MM.1S (cell line): ENCODE measurements at regions not wholly inside any gene's neighbourhood (a gene's known extent, or its start where the extent isn't known, plus 50 kb on each side); places are given as distances from the start of the nearest gene placed in this dataset.

Source experiments
- DNase-seq: peaks from one replicate; pipeline ENCODE4 v3.0.0-alpha.2; 2015
- H2AFZ ChIP-seq: fragments of 300-600 bp; sonication (generic); 2 replicates; pipeline ENCODE4 v1.6.0; 2016; ENCODE audit warnings: antibody characterized with exemption, low read length
- H3F3A ChIP-seq: fragments of 300-600 bp; sonication (generic); 2 replicates; pipeline ENCODE4 v1.6.1; 2016; ENCODE audit warnings: mild to moderate bottlenecking, antibody characterized with exemption, low read length, moderate library complexity, mixed read lengths; ENCODE audit not compliant: insufficient read depth
- H3K27ac ChIP-seq: fragments of 300-600 bp; sonication (generic); 2 replicates; pipeline ENCODE4 v1.5.1; 2016; ENCODE audit warnings: mild to moderate bottlenecking, low read length
- H3K27me3 ChIP-seq: fragments of 300-600 bp; sonication (generic); replicated peaks from 2 replicates; pipeline ENCODE4 v1.6.0; 2016; ENCODE audit warnings: low read length; ENCODE audit not compliant: insufficient read depth
- H3K36me3 ChIP-seq: fragments of 300-600 bp; sonication (generic); replicated peaks from 2 replicates; pipeline ENCODE4 v1.6.1; 2016; ENCODE audit warnings: mild to moderate bottlenecking, low read length, mixed read lengths; ENCODE audit not compliant: insufficient read depth
- H3K4me1 ChIP-seq: fragments of 300-600 bp; sonication (generic); 2 replicates; pipeline ENCODE4 v1.6.1; 2016; ENCODE audit warnings: low read length, mixed read lengths
- H3K4me2 ChIP-seq: fragments of 300-600 bp; sonication (generic); 2 replicates; pipeline ENCODE4 v1.6.0; 2016; ENCODE audit warnings: low read depth, low read length
- H3K4me3 ChIP-seq: fragments of 300-600 bp; sonication (generic); 2 replicates; pipeline ENCODE4 v1.5.1; 2016; ENCODE audit warnings: low read length, mixed read lengths
- H3K79me2 ChIP-seq: fragments of 300-600 bp; sonication (generic); 2 replicates; pipeline ENCODE4 v1.6.1; 2016; ENCODE audit warnings: mixed run types, low read length, mixed read lengths
- H3K9ac ChIP-seq: fragments of 300-600 bp; sonication (generic); 2 replicates; pipeline ENCODE4 v1.6.1; 2016; ENCODE audit warnings: low read length, mixed read lengths
- H3K9me2 ChIP-seq: fragments of 300-600 bp; sonication (generic); replicated peaks from 2 replicates; pipeline ENCODE4 v1.6.1; 2016; ENCODE audit warnings: mild to moderate bottlenecking, low read length, mixed read lengths; ENCODE audit not compliant: insufficient read depth
- H3K9me3 ChIP-seq: fragments of 300-600 bp; sonication (generic); replicated peaks from 2 replicates; pipeline ENCODE4 v1.6.1; 2016; ENCODE audit warnings: mild to moderate bottlenecking, low read length, mixed read lengths; ENCODE audit not compliant: insufficient read depth
- H4K20me1 ChIP-seq: fragments of 300-600 bp; sonication (generic); 2 replicates; pipeline ENCODE4 v1.6.1; 2016; ENCODE audit warnings: mild to moderate bottlenecking, low read length, moderate library complexity, mixed read lengths; ENCODE audit not compliant: insufficient read depth
- EZH2 ChIP-seq: fragments of 300-600 bp; sonication (generic); optimal IDR thresholded peaks from 2 replicates; pipeline ENCODE3; 2017; ENCODE audit warnings: low read depth, mild to moderate bottlenecking, antibody characterized with exemption, low read length, mixed read lengths
- EZH2phosphoT487 ChIP-seq: fragments of 300-600 bp; sonication (generic); IDR thresholded peaks from 2 replicates; pipeline ENCODE4 v1.6.1; 2018; ENCODE audit warnings: antibody characterized with exemption, low read length
- TF ChIP-seq, protein P1 (sequence below): fragments of 300-600 bp; sonication (generic); IDR thresholded peaks from 2 replicates; pipeline ENCODE4 v1.5.1; 2016; ENCODE audit warnings: antibody characterized with exemption, low read length, mixed read lengths

DNA sequence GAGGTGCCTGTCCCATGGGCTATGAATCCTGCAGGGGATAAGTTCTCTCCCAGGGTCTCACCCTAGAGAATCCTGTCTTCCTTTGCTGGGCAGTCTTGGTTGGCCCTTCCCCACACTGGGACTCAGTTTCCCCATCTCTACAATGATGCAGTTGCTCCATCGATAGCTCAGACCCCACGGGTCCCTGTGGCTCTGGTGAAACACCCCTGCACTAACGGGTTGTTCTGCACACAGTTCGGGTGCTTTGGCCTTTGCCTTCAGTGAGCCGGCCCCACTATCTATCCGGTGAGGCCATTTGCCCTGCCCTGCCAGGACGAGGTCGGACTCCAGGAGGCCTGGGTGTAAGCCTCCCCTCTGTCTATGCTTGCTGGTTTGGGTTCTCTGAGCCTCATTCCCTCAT lies 76.5 kb upstream of the PCBD1 start:
- peaks cover 12% of the 10 kb centered on the region; the same call in 1 of the 2 replicates for H3K4me1 ChIP-seq

DNA sequence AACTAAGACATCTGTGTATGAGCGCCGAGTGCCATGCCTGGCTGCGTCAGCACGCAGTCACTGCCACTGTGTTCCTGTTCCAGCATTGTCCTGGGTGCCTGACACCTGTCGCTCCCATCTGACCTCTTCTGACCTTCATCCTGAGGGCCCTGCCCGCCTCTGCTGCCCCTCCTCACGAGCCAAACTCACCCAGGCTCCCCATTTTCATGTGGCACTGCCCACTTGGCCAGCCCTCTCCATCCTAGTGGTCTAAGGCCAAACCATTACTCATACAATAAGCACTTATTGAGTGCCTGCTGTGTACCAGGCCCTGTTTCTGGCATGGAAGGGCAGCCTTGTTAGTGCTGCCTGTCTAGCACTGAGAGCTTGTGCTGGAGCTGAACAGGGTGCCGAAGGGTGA lies 77.2 kb upstream of the PCBD1 start:
- no peak for DNase-seq
- H3K9ac ChIP-seq: no peak overlapping the region
- no peak overlapping the region for H3K27ac ChIP-seq
- H3K36me3 ChIP-seq: no peaks in the 10 kb centered on the region
- H3K4me1 ChIP-seq: peaks cover 12% of the 10 kb centered on the region; the same call in 1 of the 2 replicates
- no peaks in the 10 kb centered on the region for H4K20me1 ChIP-seq
- H3K27me3 ChIP-seq: no peaks in the 10 kb centered on the region; the same call in 1 of the 2 replicates
- no peaks in the 10 kb centered on the region for H3K9me3 ChIP-seq
- no peaks in the 10 kb centered on the region for H3K9me2 ChIP-seq
- no peaks in the 10 kb centered on the region for H3F3A ChIP-seq
- H3K4me2 ChIP-seq: no peak overlapping the region
- TF ChIP-seq, protein P1, sequence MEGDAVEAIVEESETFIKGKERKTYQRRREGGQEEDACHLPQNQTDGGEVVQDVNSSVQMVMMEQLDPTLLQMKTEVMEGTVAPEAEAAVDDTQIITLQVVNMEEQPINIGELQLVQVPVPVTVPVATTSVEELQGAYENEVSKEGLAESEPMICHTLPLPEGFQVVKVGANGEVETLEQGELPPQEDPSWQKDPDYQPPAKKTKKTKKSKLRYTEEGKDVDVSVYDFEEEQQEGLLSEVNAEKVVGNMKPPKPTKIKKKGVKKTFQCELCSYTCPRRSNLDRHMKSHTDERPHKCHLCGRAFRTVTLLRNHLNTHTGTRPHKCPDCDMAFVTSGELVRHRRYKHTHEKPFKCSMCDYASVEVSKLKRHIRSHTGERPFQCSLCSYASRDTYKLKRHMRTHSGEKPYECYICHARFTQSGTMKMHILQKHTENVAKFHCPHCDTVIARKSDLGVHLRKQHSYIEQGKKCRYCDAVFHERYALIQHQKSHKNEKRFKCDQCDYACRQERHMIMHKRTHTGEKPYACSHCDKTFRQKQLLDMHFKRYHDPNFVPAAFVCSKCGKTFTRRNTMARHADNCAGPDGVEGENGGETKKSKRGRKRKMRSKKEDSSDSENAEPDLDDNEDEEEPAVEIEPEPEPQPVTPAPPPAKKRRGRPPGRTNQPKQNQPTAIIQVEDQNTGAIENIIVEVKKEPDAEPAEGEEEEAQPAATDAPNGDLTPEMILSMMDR: no peak
- no peak for TF ChIP-seq EZH2phosphoT487
- TF ChIP-seq EZH2: no peak
- H2AFZ ChIP-seq: no peak overlapping the region
- no peak overlapping the region for H3K4me3 ChIP-seq
- H3K79me2 ChIP-seq: no peaks in the 10 kb centered on the region

More for the DNA sequence above, 76.5 kb upstream of the PCBD1 start:
- Histone ChIP-seq H2AFZ (no peak overlapping the region), H3K9ac (no peak overlapping the region), H3F3A (no peaks in the 10 kb centered on the region), H3K4me2 (no peak overlapping the region), H3K27ac (no peak overlapping the region), H4K20me1 (no peaks in the 10 kb centered on the region), H3K79me2 (no peaks in the 10 kb centered on the region), H3K4me3 (no peak overlapping the region), H3K9me2 (no peaks in the 10 kb centered on the region), H3K9me3 (no peaks in the 10 kb centered on the region), H3K27me3 (no peaks in the 10 kb centered on the region; the same call in 1 of the 2 replicates), H3K36me3 (no peaks in the 10 kb centered on the region)
- TF ChIP-seq EZH2phosphoT487 (no peak), EZH2 (no peak)
- TF ChIP-seq, protein P1: no peak
- DNase-seq: no peak

GRCh38 chr10:70966646-70967553 lies 78.5 kb upstream of the PCBD1 start:
- H3K4me3 ChIP-seq: no peak overlapping the region
- TF ChIP-seq EZH2: no peak
- TF ChIP-seq EZH2phosphoT487: no peak
- TF ChIP-seq, protein P1: no peak
- no peak overlapping the region for H3K9ac ChIP-seq
- no peaks in the 10 kb centered on the region for H3K9me2 ChIP-seq
- no peak overlapping the region for H3K4me2 ChIP-seq
- H3K4me1 ChIP-seq: peaks cover 12% of the 10 kb centered on the region; the same call in 1 of the 2 replicates
- no peak overlapping the region for H3K27ac ChIP-seq
- no peaks in the 10 kb centered on the region for H4K20me1 ChIP-seq
- H2AFZ ChIP-seq: no peak overlapping the region
- H3K36me3 ChIP-seq: no peaks in the 10 kb centered on the region
- no peaks in the 10 kb centered on the region for H3F3A ChIP-seq
- H3K27me3 ChIP-seq: no peaks in the 10 kb centered on the region; the same call in 1 of the 2 replicates
- H3K9me3 ChIP-seq: no peaks in the 10 kb centered on the region
- no peak for DNase-seq
- H3K79me2 ChIP-seq: no peaks in the 10 kb centered on the region
